PFSK-1 (cell line): ENCODE measurements at regions not wholly inside any gene's neighbourhood (a gene's known extent, or its start where the extent isn't known, plus 50 kb on each side); places are given as distances from the start of the nearest gene placed in this dataset.

Experiments
- FOXP2 ChIP-seq: optimal IDR thresholded peaks from 2 replicates; pipeline ENCODE3; 2011; ENCODE audit warnings: borderline replicate concordance, control low read depth, inconsistent platforms; ENCODE audit not compliant: insufficient read depth; ENCODE audit errors: extremely low read length, extremely low read depth
- POLR2AphosphoS5 ChIP-seq: IDR thresholded peaks from 2 replicates; pipeline ENCODE4 v1.6.1; 2012; ENCODE audit warnings: low read depth, mild to moderate bottlenecking, control low read depth, low read length, moderate library complexity
- SIN3A ChIP-seq: IDR thresholded peaks from 2 replicates; pipeline ENCODE4 v1.6.1; 2012; ENCODE audit warnings: mild to moderate bottlenecking, low read length, moderate library complexity, borderline replicate concordance; ENCODE audit not compliant: insufficient read depth
- TAF1 ChIP-seq: IDR thresholded peaks from 2 replicates; pipeline ENCODE4 v1.6.1; 2012; ENCODE audit warnings: low read length, control low read depth, borderline replicate concordance; ENCODE audit not compliant: insufficient read depth
- TF ChIP-seq, protein P1 (sequence below), 2 experiments: IDR thresholded peaks; 2 replicates each; pipeline versions ENCODE4 v1.6.1 to v1.8.0; 2011 to 2012; ENCODE audit warnings: low read depth in 2 of 2, low read length in 2 of 2, control low read depth in 1 of 2, inconsistent platforms in 1 of 2, mild to moderate bottlenecking in 1 of 2, moderate library complexity in 1 of 2; ENCODE audit not compliant: insufficient read depth in 1 of 2

DNA sequence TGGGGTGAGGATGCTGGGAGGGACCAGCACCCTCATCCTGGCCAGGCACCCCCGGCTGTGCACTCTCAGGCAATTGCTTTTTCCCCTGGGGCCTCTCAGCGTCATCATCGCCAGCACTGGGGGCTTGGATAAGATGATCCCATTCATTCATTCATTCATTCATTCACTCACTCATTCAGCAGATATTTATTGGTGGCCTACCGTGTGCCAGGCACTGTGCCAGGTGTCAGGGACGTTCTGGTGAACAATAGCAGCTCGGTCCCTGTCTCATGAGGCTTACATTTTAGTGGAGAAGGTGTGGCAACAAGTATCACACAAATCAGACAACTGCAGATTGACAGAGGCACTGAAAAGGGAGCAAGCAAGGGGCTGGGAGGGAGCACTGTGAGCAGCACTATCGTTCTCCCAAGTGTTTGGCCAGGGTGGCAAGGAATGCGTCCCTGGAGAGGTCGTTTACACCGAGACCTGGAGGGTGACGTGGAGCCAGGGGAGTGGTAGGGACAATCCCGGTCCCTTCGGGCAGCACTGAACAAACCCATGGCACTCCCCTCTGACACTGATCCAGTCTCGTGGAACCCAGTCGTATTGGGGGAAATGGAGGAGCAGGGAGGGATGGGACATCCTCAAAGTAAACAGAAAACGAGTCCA lies 124.1 kb downstream of the PAPOLA start:
- TF ChIP-seq TAF1, result no peak
- TF ChIP-seq POLR2AphosphoS5, result no peak
- no peak for TF ChIP-seq FOXP2
- TF ChIP-seq, protein P1, sequence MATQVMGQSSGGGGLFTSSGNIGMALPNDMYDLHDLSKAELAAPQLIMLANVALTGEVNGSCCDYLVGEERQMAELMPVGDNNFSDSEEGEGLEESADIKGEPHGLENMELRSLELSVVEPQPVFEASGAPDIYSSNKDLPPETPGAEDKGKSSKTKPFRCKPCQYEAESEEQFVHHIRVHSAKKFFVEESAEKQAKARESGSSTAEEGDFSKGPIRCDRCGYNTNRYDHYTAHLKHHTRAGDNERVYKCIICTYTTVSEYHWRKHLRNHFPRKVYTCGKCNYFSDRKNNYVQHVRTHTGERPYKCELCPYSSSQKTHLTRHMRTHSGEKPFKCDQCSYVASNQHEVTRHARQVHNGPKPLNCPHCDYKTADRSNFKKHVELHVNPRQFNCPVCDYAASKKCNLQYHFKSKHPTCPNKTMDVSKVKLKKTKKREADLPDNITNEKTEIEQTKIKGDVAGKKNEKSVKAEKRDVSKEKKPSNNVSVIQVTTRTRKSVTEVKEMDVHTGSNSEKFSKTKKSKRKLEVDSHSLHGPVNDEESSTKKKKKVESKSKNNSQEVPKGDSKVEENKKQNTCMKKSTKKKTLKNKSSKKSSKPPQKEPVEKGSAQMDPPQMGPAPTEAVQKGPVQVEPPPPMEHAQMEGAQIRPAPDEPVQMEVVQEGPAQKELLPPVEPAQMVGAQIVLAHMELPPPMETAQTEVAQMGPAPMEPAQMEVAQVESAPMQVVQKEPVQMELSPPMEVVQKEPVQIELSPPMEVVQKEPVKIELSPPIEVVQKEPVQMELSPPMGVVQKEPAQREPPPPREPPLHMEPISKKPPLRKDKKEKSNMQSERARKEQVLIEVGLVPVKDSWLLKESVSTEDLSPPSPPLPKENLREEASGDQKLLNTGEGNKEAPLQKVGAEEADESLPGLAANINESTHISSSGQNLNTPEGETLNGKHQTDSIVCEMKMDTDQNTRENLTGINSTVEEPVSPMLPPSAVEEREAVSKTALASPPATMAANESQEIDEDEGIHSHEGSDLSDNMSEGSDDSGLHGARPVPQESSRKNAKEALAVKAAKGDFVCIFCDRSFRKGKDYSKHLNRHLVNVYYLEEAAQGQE (IDR thresholded peaks at IDR 0.05; ENCODE audit: insufficient read depth in 1 of 2, low read depth in 2 of 2, low read length in 2 of 2), result no peak
- TF ChIP-seq SIN3A, result no peak

DNA sequence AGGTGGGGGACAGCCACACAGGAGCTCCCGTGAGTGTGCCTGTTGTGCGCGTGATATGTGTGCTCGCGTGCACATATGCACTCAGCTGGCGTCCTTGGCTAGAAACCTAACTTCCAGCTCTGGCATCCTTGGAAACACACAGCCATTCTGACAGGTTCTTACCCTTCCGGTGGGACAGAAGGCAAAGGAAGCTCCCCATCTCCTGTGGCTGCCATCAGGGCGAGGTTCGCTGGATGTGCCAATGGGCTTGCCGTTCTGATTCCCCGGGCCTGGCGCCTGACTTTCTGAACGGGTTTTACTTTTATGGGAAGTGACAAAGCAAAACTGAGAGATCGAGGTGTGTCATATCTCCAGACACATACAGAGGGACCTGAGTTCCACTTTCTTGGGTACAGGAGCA lies 124.7 kb downstream of the PAPOLA start:
- no peak for TF ChIP-seq FOXP2
- TF ChIP-seq SIN3A, result no peak
- TF ChIP-seq TAF1, result no peak
- TF ChIP-seq, protein P1 (IDR thresholded peaks at IDR 0.05; ENCODE audit: insufficient read depth in 1 of 2, low read depth in 2 of 2, low read length in 2 of 2), result no peak
- TF ChIP-seq POLR2AphosphoS5, result no peak

DNA sequence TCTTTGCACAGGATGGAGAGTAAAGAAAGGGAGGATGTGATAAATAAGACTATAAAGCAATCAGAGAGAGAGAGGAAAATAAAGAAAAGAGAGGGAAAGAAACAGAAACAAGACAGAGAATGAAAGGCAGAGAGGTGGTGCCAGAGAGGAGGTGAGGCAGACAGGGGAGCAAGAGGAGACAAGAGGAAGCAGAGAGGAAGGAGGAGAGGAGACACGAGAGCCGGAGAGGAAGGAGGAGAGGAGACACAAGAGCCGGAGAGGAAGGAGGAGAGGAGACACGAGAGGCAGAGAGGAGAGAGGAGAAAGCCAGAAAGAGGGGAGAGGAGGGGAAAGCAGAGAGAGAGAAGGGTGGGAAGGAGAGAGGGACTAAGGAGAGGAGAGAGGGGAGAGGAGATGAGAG lies 125.2 kb downstream of the PAPOLA start:
- TF ChIP-seq FOXP2 (no peak), SIN3A (no peak)

DNA sequence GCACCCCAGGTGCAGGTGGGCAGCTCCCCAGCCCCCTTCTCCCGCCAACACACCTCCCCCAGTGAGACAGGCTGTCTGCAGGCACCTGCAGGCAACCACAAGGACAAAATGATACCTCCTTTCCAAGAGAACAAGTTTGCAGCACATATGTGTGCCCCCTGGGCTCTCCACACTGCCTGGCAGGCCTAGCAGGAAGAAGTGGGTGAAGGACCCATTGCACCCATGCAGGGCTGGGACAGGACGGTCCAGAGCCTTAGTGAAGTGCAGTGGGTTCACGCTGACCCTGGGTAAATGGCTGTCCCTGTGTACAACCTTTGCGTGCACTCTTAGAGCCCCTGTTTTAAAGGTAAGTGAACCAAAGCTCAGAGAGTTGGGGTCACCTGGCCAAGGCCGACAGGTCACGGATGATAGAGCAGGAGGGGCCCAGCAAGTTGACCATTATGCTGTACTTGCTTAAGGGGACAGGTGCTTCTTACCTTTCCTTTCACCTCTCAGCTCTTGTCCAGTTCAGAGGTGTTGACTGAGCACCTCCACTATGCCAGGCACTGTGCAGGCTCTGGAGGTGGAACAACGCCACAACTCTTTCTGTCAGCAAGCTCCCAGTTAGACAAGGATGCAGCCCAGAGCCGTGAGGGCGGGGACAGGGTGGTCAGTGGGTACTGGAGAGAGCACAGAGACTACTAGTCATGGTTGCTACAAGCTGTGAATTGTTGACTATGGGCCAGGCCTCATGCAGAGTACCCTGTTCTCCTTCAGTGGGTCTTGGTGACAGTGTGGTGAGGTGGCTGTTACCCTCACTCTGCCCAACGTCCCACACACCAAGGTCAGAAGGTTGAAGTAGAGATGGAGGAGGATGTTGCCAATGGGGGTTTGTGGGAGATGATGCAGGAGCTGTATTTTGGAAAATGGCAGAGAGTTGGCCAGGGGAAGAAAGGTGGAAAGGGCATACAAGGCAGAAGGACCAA lies 125.9 kb downstream of the PAPOLA start:
- TF ChIP-seq FOXP2, result no peak
- no peak for TF ChIP-seq SIN3A
- no peak for TF ChIP-seq POLR2AphosphoS5
- no peak for TF ChIP-seq TAF1
- TF ChIP-seq, protein P1 (IDR thresholded peaks at IDR 0.05; ENCODE audit: insufficient read depth in 1 of 2, low read depth in 2 of 2, low read length in 2 of 2), result no peak

DNA sequence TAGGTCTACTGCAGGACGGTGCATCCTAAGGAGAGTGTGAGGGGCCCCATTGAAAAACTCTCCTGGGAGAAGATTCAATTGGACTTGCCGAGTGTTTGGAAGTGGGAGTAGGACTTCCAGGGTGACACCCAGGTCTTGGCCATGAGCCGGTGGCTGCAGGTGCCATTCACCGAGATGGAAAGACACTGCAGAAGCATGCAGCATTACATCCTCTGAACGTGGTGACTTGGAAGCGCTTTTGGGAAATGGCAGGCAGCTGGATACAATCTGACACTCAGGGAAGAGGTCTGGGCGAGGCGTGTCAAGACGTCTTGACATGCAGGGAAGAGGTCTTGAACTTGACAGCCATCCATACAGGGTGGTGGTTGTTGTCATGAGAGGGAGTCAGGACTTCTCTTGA lies 126.9 kb downstream of the PAPOLA start:
- TF ChIP-seq SIN3A (no peak), TAF1 (no peak), POLR2AphosphoS5 (no peak), FOXP2 (no peak)
- TF ChIP-seq, protein P1 (IDR thresholded peaks at IDR 0.05; ENCODE audit: insufficient read depth in 1 of 2, low read depth in 2 of 2, low read length in 2 of 2), result no peak
